Pons (tissue), 1 donor: ENCODE measurements at regions not wholly inside any gene's neighbourhood (a gene's known extent, or its start where the extent isn't known, plus 50 kb on each side); places are given as distances from the start of the nearest gene placed in this dataset.

ENCODE experiments used
- DNase-seq: peaks from one replicate; pipeline ENCODE4 v3.0.0-alpha.2; 2016; ENCODE audit warnings: low spot score

DNA sequence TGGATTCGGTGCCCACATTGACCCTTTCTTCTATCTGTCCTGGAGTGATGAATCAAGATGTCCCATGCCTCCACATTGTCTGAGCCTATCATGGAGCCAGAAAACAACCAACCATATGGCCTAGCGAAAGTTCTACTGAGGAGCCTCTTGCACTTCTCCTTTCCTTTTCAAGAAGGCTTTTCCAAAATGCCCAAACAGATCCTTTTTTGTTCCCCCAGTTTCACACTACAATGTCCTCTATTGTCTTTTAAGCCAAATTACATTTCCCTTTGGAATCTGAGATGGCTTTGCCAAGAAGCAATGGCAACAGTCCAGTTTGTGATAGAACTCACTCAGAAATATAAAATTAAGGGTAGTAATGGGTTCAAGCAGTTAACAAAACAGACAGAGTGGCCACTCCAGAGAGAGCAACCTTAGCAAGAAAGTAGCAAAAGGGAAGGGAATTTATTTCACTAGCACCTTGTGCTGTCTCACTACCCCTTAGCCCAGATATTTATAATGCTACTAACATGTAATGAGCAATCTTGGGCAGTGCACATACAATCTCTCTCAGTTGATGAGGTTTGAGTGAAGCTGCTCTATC is 194.6 kb upstream of the PDE1C start:
- DNase-seq, result peak; percentile 7

DNA sequence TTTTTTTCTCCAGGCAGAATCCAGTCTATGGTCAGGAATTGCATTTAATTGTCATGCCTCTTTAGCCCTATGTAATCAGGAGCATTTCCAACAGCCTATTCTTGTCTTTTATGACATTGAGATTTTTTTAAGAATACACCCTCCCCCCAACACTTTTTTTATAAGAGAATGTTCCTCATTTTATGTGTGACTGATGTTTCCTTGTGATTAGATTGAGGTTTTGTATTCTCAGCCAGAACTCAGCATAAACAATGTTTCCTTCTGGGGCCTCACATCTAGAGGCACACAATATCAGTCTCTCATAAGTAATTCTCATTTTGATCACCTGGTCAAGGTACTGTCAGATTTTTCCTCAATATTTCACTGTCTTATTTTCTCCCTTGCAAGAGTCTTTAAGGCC is 193.4 kb upstream of the PDE1C start:
- DNase-seq, result no peak

DNA sequence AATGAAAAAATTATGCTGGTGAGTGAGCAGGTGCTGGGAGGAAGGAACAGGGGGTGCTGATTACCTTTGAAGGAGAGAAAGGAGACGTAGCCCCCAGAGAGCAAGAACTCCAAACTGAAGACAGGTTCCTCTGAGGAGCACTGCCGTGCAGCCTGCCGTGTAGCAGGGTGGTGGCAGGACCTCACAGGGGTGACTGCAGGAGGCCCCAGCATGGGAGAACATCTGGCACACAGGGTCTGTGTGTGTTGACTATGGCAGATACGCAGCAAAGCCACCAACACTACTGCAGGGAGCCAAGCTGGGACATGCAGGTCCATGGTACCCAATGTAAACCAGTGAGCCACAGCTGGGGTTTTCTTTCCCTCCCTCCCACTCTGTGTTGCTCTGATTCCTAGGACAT is 192.1 kb upstream of the PDE1C start:
- no peak for DNase-seq

DNA sequence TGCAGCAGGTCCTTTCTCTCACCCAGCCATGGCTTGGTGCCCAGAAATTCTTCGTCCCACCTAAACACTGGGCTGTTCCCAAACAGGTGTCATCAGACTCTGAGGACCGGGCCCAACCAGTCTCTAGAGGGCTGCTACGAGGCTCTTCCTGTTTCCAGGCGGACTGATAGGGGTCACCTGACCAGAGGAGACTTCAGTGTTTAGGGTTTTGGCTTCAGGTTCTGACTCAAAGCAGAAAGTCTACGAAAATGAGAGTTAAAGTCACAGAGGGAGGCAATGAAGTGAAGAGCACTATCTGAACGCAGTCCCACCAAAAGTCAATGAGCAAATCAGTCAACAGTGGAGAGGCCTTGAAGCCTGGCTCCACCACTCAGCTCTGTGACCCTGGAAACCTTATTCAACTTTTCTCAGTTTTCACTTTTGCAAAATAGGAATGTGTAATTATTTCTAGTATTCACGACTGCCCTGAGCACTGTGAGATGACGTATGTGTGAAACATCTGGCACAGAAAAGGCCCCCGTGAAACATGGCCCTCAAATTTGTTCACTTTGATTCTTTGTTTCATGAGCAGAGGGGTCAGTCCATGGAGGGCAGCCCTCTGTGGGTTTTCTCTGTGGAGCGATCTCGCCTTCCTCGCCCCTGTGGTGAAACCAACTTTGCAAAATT is 189.9 kb upstream of the PDE1C start:
- no peak for DNase-seq

DNA sequence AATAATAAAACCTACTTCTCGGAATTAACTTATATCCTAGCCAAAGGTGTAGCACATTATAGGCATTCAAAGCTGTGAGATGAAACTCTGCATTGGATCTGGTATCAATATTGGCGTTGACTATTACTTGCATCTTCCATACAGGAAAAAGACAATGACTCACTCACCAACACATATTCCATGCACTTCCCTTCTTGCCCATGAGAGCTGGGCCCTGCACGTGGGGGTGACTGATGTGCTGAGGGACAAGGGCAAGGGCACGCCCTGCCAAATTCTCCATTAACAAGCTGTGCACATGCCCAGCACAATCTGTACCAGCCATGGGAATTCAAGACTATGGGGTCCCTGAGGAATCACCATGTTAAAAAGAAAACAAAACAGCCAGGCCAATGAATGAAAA is 188.1 kb upstream of the PDE1C start:
- DNase-seq, result no peak

DNA sequence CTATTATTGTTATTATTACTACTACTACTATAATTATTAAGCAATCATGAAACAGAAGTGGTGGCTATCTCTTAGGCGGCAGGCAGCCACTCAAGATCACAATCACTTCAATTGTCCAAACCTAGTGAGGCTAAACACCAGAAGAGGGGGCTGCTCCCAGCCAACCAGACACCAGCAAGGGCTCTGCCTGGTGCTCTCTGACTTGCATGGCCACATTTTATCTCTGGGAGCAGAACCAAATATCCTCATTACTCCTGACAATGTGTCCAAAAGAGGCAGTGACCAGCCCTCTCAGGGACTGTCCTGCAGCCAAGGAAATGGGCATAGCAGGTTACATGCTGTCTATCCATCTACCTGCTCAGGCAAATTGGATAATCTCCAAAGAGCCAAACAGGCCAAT is 187.4 kb upstream of the PDE1C start:
- peak; percentile 11 for DNase-seq

DNA sequence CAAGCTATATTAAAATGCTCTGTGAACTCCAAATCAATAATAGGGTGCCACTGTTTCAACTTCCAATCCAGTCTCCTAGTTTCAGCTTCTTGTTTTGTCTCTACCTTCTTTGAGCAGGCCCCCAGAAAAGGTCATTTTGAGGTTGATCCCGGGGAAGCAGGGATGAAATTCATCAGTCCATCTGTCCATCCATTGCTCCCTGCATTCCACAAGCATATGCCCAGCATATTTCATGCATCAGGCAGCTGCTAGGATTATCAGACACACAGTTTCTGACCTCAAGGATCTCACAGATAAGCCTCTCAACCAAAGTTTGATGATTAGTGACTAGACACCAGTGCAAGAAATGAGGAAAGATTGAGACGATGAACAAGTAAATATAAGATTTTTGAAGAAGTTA is 186.6 kb upstream of the PDE1C start:
- DNase-seq, result no peak

DNA sequence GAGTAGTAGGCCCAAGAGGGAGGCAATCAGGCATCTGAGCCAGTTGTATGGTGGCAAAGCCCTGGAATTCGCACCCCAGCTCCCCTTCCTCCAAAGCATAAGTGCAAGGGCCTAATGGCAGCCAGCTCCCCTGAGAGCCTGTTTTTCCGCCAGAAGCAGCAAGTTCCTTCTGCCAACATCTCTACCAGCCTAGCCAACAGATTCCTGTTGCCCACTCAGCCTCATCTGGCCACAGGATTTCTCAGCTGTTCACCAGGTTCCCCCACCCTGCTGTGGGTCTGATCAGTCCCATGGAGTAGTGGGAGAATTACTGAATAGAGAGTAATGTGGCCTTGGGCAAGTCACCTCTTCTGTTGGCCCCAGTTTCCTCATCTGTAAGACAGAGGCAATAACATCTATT is 186.2 kb upstream of the PDE1C start:
- no peak for DNase-seq

DNA sequence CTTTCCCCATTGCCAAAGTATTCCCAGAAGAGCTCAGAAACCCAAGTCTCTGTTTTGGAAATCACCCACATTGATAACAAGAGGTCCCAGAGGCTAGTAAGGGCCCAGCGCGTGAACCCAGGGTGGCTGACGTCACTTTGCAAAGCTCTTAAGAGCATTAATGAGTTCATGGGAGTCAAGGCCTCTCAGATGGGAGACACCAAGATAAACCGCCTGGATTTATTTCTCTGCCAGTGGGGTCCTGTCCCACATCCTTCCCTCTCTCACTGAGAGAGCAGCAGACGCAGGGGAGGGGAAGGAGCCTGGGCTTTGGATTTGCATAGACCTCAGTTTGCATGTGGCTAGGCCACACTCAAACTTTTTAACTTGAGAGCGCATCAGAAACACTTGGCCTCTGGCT is 184.8 kb upstream of the PDE1C start:
- DNase-seq, result no peak

DNA sequence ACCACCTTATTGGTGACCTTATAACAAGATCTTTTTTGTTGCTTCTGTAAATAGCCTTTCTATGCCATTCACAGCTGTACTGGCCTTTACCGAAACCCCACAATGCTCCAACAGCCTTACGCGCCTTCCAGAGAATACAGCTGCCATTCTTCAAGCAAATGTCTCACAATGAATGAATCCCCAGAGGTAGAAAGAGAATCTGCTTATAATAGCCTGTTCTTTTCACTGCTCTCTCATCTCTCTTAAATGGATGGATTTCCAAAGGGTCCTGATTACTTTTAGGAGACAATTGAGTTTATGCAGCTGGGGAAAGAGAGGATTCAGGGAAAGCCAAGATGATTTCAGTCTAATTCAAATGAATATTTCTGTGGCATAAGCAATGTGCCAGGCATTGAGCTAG is 183.1 kb upstream of the PDE1C start:
- peak; percentile 25 for DNase-seq

DNA sequence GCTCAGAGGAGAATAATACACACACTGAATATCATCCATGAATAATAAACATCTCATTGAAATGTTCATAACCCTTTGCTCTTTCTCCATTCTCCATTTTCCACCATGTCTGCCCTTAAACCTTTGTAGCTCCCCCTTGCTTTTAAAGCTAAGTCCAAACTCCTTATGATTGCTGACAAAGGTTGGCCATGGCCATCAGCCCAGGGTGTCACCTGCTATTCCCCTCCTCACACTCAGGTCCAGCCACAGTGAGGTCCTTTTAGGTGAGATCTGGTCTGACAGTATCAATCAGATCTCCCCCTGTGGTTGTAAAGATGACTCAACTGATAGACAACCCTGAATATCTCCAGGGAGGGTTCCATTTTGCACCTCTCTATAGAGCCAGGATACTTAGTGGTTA is 181.5 kb upstream of the PDE1C start:
- DNase-seq, result no peak

DNA sequence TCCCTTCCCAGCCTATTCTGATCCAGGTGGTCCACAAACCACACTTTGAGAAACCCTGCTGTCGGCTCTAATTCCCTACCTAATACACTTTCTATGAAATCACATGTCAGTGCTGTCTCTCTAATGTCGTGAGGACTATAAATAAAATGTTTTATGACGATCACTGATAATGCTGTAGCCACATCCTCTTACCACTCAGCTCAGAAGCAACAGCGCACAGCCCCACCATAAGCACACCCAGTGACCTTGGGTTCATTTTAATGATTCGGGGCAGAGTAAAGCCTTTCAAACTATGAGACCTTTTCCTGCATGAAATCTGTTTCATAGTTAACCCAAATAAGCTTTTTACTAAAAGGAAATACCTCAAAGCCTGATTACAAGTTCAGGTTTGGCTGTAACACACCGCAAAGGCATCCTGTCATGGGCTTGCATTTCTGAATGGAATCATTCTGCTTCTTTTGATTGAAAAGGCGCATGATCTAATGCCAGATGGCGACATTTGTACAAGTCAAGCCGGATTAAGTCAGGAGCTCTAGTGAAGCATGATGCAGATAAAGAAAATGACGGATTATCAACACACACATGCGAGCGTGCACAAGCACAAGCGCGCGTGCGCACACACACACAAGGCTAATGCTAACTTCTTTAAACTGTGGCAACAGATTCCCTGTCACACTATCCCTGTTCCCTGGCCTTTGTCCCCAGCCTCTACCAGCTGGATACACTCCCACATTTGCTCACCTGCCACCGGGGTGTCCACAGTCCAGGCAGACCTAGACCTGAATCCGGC is 180.5 kb upstream of the PDE1C start:
- DNase-seq, result peak; percentile 44

DNA sequence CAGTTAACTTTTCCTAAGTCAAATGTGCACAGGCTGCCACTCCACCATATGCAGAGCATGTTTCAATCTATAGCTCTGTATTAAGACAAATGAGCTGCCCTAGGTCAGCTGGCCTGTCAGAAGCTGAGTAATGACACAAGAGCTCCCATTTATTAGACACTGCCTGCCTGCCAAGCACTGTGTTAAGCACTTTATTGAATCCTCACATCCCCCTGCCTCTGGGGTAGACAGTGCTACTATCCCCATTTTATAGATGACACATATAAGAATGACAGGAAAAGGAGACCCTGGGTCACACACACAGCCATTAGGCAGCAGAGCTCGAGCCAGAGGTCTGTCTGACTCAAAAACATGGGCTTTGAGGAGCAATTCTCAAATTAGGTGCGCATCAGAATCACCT is 179.8 kb upstream of the PDE1C start:
- DNase-seq, result peak; percentile 34

DNA sequence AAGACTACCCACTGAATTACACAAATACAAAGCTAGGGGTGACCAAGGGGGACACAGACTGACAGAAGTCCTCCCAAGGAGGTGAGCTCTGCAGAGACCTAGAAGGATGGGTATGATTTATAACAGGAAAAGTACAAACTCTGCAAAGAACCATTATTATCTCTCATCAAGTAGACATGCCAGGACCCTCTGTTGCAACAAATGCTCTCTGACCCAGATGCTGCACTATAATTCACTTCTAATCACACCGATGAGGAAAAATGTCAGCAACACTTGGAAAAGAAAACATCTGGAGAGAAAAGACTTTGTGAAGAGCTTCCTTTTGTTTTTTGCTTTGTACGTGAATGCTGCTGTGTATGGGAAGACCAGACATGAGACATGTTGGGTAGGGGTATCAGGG is 178.3 kb upstream of the PDE1C start:
- no peak for DNase-seq

DNA sequence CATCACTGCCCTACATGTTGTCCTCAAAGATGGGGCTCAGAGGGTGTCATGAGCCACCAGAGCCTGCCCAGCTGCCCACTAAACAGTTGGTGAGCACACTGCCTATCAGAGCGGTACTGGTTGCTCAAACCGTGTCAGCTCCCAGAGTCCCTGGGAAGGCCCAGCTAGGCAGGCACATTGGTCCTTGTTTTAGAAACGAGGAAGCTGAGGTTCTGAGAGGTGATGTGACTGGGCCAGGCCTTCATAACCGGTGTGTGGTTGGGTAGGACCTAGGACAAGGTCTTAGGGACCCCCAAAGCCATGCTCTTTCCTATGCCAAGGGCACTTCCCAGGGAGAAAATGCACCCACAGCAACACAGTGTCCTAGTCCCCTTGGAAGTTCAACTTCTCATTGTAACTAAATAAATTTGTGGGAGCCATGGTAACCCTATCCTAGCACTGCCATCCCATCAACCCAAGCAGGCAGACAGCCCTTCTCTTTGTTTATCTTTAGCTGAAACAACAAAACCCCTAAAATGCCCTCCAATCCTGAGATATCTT is 174.7 kb upstream of the PDE1C start:
- DNase-seq, result no peak

DNA sequence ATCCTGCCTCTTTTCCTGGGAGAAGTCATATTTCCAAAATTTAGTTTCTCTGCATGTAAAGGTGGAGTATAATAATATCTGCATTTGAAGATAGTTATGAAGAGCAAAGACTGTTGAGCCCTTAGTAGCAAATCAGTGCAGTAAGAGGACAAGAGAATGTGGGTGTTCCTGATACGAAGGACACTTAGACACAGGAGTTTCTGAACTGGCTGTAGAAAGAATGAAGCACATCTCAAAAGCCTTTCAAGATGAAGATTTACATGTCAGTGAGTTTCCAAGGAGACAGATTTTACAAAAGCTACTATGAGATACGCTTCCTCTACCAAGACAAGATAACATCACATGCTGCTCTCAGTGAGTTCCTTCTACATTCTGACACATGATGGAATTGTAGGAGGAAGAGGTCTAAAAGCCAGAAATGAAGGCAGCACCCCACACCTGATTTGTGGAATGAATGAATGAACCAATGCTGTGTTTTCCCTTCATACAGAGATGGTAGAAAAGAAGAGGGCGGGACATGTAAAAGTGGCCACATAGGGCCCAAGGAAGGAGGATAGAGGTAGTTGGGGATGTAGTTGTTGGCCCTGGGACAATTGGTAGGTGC is 173.6 kb upstream of the PDE1C start:
- DNase-seq, result no peak

DNA sequence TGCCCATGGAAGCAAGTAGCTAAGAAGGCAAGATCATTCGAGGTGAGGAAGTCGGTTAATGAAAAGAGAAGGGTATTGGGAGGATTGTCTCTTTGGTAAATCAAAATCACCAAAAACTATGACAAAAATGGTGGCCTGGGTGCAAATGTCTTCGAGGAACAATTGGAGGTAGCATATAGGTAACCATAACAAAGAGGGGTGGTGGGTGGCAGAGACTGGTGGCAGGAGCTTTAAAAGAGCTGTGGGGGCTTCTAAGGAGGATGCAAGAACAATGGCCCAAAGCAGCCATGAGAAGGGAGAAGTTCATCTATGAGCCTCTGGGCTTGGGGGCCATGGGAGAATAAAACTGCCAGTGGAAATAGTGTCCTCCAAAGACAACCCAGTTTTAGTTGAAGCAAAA is 172.2 kb upstream of the PDE1C start:
- no peak for DNase-seq

DNA sequence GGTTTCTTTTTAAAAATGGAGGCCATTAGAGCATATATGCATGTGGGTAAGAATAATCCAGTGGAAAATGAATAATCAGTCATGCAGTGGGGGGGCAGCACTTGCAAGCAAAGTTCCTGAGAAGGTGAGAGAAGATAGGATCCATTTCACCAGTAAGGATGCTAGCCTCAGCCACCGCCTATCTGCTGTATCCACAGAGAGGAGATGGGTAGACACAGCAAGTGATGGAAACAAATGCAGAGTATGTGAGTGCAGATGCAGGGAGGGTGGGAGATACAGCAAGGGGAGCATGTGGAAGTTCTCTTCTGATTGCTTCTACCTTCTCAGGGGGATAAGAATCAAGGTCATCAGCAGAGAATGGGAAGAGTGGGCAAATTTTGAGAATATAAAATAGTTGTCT is 171.4 kb upstream of the PDE1C start:
- DNase-seq, result no peak

DNA sequence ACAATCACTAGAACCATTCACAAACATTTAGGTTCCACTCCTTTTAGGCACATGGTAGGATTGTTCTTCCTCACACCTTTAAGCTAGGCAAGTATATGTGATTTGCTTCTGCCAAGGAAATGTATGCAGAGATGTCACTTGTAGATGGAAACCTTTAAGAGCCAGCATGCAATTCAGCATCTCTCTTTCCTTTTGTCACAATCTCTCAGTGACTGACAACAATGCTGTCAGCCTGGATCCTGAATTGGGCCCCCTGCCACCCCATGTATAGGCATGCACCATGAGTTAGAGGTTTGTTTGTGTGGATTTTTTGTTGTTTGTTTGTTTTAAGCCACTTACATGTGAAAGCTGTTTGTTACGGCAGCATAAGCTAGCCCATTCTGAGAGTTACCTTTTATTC is 169.6 kb upstream of the PDE1C start:
- no peak for DNase-seq

DNA sequence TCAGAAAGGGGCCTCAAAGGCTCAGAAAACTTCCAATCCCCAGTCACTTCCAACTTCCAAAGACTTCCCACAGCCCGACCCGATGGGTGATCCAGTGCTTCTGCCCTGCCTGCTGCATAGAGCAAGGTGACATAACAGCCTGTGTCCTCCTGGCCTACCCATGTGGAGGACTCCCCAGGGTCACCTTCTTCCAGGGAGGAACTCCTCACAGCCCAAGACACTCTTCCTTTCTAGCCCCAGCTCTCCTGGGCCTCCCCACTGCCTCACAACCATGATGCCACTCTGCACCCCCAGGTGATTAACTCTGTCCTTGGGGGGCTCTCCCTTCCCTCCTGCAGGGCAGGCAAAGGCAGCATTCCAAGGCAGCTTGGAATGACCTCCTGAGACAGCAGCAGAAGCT is 158.4 kb upstream of the PDE1C start:
- no peak for DNase-seq

DNA sequence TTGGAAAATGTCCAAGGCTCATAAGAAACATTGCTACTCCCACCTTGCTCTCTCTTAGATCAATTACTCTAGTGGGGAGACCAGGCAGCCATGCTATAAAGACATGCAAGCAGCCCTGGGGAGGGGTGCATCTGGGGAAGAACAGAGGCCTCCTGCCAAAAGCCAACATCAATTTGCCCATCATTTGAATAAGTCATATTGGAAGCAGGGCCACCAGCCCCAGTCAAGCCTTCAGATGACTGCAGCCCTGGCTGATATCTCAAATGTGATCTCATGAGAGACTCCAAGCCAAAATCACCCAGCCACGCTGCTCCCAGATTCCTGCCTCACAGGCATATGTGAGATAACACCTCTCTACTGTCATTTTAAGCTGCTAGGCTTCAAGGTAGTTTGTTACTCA is 157.5 kb upstream of the PDE1C start:
- no peak for DNase-seq

DNA sequence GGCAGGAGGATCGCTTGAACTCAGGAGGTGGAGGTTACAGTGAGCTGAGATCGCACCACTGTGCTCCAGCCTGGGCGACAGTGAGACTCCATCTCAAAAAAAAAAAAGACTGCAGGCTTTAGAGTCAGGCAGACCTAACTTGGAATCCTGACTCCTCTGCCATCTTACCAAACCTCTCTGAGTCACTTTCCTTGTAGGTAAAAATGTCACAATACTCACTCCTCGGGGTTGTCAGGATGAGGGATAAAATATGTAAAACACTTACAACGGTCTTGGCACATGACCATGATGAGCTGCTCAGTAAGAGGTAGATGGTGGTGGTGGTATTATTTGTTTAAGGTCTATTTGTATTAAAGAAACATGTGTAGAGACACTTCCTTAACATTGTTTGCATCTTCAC is 154.1 kb upstream of the PDE1C start:
- DNase-seq, result no peak

DNA sequence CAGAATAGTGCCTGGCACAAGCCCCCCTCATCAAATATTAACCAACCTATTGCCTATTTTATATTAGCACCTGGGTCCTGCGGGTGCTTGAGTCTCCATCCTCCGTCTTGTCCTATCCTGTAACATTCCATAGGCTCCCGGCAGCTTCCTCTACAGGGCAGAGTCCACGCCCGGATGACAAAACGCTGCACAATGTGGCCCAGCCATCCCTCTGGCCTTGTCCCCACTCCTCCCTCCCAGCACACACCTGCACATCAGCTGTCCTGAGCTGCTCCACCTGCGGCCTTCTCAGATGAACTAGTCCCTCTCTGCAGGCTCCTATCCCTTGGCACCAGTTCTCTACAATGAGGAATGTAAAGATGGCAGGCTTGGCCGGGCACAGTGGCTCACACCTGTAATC is 153.5 kb upstream of the PDE1C start:
- no peak for DNase-seq
